ENCODE measurements at regions not wholly inside any gene's neighbourhood (a gene's known extent, or its start where the extent isn't known, plus 50 kb on each side); places are given as distances from the start of the nearest gene placed in this dataset.
"Not testable (repeated sequence)": the region's sequence is repeated elsewhere in the genome, so short reads cannot be mapped to it uniquely, and the experiment has no call there.

- no peak for DNase-seq
Measured at GRCh38 chr22:22977479-22978200, 90.0 kb downstream of the IGLL5 start.

GRCh38 chr22:22978637-22979036, 91.0 kb downstream of the IGLL5 start:
- DNase-seq, result no peak

GRCh38 chr22:22979121-22979724, 91.1 kb upstream of the GNAZ start:
- no peak for DNase-seq

GRCh38 chr22:22979954-22980353, 90.4 kb upstream of the GNAZ start:
- no peak for DNase-seq

GRCh38 chr22:22981670-22982571, 88.4 kb upstream of the GNAZ start:
- DNase-seq, result no peak

GRCh38 chr22:22982616-22983015, 87.7 kb upstream of the GNAZ start:
- no peak for DNase-seq

GRCh38 chr22:22983123-22983522, 87.2 kb upstream of the GNAZ start:
- DNase-seq, result no peak

- no peak for DNase-seq
Measured at GRCh38 chr22:22983816-22984215, 86.5 kb upstream of the GNAZ start.

GRCh38 chr22:22984967-22985366, 85.4 kb upstream of the GNAZ start:
- DNase-seq, result no peak

GRCh38 chr22:22986008-22986407, 84.3 kb upstream of the GNAZ start:
- DNase-seq, result no peak

- no peak for DNase-seq
Measured at GRCh38 chr22:22986640-22987039, 83.7 kb upstream of the GNAZ start.

- DNase-seq, result no peak
Measured at GRCh38 chr22:22988150-22988549, 82.2 kb upstream of the GNAZ start.

GRCh38 chr22:22988785-22989184, 81.5 kb upstream of the GNAZ start:
- no peak for DNase-seq

GRCh38 chr22:22989856-22990255, 80.5 kb upstream of the GNAZ start:
- no peak for DNase-seq

GRCh38 chr22:22990711-22991505, 79.4 kb upstream of the GNAZ start:
- DNase-seq, result not testable (repeated sequence)

GRCh38 chr22:22992474-22992873, 77.8 kb upstream of the GNAZ start:
- DNase-seq, result no peak

- no peak for DNase-seq
Measured at GRCh38 chr22:22993184-22993583, 77.1 kb upstream of the GNAZ start.

GRCh38 chr22:22995166-22995565, 75.2 kb upstream of the GNAZ start:
- no peak for DNase-seq

- DNase-seq, result no peak
Measured at GRCh38 chr22:22996511-22997261, 73.6 kb upstream of the GNAZ start.

- no peak for DNase-seq
Measured at GRCh38 chr22:22997262-22997898, 72.9 kb upstream of the GNAZ start.

GRCh38 chr22:22997988-22998387, 72.3 kb upstream of the GNAZ start:
- no peak for DNase-seq

- DNase-seq, result no peak
Measured at GRCh38 chr22:22999523-22999922, 70.8 kb upstream of the GNAZ start.
